ENCODE measurements at regions not wholly inside any gene's neighbourhood (a gene's known extent, or its start where the extent isn't known, plus 50 kb on each side); places are given as distances from the start of the nearest gene placed in this dataset.
"Not testable (repeated sequence)": the region's sequence is repeated elsewhere in the genome, so short reads cannot be mapped to it uniquely, and the experiment has no call there.

DNA sequence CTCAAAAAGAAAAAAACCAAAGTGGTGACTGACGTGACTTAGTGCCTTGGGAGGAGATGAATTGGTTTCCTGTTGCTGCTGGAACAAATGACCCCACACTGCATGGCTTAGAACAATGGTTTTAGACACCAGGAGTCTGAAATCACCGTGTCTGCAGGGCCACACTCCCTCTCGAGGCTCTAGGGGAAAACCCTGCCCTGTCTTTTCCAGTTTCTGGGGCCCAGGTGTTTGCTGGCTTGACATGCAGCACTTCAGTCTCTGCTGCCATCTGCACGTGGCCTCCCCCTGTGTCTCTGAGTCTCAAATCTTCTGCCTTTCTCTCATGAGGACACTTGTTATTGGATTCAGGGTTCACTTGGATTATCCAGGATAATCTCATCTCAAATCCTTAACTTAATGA lies 323.8 kb upstream of the TNRC6C start:
- DNase-seq: peak in 1 of 5 donors; percentile 53

DNA sequence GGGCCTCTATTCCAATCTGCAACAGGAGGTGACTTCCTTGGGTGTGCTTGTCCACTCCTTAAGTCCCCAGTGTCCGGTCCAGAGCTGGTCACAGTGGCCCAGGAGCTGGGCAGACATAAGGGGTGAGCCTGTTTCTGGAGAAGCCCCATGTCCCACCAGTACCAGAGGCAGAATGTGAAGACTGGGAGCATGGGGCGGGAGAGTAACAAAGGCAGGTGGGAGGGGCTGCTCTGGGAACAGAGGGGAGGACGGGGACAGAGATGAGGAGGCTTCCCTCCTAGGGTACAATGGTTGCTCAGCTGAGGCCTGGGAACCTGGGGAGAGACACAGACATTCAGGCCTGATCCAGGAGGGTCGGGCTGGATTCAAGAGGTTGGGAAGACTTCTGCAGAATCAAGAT lies 323.3 kb upstream of the TNRC6C start:
- no peak for DNase-seq

DNA sequence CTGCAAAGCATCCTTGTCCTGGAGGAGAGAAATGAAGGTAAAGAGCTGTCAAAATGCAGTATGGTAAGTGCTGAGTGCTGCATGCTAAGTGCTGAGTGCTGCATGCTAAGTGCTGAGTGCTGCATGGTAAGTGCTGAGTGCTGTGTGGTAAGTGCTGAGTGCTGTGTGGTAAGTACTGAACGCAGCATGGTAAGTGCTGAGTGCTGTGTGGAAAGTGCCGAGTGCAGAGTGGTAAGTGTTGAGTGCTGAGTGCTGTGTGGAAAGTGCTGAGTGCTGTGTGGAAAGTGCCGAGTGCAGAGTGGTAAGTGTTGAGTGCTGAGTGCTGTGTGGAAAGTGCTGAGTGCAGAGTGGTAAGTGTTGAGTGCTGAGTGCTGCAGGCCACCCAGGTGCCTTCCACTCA lies 322.7 kb upstream of the TNRC6C start:
- not testable (repeated sequence) for DNase-seq

DNA sequence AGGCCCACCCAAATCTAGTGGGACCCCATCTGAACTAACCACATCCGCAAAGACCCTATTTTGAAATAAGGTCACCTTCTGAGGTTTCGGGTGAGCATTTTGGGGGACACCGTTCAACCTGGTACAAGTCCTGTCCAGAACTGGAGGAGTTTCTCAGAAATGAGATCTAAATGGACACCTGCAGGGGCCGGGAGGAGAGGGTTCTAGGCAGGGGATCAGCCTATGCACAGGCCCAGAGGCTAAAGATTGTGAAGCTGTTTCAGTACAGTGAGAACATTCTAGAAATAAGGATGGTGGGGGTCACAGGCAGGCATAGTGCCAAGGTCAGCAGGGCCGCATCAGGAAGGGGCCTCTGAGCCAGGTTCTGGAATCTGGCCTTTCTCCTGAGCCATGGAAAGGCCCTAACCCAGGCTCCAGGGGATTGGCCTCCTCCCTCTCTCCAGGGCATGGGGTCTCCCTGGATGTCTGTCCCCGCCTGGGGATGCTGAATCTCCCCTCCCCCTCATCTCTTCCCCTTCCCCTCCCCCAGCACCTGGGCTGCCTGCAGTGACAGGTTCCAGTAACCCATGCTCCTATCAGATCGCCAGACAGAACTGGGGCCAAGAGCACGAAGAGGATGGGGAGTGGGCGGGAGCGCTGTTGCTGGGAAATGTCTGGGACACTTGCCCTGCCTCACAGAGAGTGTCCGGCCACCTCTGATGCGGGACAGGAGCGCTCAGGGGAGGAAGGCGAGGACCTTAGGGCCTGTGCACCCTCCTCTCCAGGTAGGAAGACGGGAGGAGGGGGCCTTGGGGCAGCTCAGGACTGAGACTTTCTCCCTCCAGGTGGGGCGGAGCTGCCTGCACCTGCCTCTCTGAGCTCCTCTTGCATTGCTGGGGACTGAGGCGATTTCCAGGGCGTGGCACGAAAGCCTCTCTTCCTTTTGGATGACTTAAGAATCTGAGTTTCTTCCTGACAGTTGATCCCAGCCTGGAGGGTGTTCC lies 321.4 kb upstream of the TNRC6C start:
- DNase-seq: no peak

DNA sequence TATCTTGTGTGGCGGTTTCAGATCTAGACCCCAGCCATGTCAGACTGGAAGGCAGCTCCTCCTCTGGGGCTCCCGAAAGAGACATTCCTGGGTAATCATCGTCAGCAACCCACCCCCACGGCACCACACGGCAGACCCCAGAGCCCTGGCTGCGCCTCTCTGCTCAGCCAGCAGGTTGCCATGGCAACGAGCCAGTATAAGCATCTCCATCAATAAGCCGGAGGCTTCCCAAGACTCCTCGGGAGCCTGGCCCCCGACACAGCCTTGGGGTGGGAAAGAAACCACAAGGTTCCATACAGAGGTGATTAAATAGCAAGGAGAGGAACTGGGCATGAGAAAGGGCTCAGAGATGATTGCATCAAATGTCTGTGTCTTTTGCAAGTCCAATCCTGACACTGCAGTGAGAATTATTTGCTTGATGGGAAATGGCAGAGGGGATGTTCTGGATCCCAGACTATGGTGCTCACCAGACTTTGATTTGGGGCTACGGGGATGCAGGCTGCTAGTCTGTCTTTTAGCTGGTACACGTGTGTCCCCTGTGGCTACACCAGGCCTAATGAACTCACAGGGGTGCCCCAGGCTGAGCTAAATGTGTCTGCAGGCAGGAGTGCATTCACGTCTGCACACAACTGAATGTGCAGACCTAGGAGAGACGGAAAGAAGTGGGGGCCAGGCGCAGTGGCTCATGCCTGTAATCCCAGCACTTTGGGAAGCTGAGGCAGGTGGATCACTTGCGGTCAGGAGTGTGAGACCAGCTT lies 320.5 kb upstream of the TNRC6C start:
- DNase-seq: no peak

DNA sequence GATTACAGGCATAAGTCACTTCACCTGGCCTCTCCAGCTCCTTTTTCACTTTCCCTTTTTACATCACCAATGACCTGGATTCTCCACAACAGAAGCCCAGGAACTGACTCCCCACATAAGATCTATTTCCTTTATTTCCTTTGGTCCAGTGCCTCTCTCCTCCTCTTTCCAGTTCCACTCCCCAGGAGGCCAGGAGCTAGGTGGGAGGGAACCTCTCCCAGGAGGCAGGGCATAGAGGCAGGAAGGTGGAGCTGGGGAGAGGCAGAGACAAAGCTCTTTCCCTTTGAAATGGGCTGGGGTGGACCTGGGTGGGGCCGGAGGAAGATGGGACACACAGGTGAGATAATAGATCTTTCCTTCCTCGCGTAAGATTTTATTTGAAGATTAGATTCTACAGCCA lies 318.3 kb upstream of the TNRC6C start:
- DNase-seq: no peak

DNA sequence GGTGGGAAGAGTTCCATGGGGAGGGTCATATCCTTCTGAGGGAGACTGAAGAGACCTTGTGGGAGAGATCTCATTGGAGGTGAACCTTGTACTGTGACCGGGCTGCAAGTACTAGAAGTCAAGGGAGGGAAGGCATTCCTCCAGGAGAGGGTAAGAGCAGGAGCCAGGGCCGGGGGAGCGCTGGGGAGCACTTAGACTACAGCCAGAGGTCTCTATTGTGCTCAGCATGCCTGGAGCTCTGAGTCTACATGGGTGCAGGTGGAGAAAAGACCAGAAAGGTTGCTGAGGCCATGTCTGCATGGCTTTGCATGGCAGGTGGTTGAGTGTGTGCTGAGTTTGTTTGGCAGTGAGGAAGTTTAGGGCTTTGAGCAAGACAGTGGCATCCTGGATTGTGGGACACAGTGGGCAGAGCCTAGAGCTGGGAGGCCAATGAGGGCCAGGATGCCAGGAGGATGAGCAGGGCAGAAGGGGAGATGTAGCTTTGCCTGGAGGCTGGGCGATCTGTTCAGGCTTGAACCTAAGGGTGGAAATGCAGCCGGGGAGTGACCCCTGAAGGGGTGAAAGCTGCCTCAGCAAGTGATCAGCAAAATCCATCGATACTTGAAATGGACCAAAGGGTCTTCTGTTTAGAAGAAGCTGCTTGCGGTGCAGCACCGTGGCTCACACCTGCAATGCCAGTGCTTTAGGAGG lies 317.4 kb upstream of the TNRC6C start:
- DNase-seq: no peak

DNA sequence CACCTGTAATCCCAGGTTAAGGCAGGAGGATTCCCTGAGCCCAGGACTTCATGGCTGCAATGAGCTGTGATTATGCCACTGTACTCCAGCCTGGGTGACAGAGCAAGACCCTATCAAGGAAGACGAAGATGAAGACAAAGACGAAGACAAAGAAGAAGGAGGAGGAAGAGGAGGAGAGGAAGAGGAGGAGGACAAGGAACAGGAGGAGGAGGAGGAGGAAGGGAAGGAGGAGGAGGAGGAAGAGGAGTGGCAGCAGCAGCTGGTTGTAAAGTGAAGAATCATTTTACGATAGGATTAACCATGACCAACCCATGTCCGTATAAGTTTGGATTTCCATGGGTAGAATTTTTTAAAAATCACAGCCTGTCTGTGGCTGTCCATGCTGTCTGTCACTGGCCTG lies 316.8 kb upstream of the TNRC6C start:
- DNase-seq: no peak

DNA sequence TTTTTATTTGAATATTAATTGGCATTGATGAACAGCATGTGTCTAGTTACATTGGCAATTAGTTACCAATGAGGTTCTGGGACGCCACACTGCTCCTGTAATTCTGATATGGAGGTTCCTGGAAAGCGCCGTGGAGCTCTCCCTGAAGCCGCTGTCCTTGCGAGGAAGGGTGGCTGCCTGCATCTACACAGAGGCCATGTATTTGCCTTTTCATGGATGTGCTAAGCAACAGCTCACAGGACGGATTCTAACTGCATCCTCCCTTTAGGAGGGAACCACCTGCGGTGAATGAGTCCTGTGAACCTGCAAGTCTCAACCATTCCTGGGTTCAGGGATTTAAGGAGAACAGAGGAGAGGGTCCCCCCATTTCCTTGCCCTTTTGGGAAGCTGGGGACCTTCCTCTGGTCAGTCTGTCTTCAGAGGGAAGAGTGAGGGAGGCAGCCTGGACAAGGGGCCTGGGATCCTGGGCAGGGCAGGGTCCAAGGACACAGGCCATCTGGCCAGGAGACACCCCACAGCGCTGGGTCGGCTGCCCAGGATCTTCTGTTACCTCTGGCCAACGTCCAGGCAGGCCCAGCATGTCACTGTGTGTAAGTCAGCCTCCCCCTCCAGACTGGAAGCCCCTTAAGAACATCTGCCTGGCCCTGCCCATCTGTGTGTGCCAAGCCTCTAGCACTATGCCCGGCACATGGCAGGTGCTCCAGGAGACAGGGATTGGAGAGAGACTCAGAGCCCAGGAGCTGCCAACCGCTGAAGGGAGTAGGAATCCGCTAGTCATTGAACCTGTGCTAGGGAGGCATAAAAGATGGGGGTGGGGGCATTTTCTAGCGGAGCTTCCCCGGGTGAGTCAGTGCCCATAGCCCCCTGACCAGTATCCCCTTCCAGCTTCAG lies 314.1 kb upstream of the TNRC6C start:
- DNase-seq: no peak

DNA sequence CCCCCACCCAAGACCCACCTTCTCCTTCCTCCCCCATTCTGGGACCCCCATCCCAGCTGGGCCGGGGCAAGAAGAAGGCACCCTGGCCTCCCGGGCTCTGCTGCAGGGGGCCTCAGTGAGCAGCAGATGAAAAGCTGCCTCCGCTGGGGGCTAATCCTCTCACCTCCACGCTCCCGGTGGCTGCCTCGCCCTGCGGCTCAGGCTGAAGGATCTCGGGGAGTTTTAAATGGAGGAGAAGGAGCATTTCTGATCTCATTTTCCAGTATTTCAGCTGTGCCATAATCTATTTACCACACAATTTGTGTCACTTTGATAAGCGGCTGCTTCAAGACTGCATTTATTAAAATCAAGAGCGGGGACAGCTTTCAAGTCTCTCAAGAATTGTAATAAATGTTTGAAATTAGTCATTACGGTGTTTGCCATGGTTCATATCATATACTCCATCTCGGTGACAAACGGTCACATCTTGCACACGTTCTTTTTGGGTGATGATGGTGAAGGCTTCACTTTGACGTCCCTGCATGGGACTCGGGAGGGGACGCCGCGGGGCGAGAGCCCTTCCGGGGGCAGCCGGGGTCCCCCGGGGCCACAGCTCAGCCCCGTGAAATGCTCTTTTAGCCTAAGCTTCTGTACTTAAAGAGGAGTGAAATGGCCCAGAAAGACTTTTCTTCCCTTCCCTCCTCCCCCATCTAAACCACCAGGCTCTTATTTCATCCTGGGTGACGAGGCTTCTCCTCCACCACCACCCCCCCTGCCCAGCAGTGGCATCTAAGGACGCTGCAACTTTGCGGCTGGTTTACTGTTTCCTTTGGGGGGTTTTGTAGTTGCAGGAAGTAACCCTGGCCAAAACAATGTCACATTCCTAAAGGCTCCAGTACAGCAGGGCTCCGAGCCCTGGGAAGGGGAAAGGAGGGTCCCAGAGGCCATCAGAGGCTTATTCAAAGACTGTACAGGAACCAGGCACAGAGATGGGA lies 313.1 kb upstream of the TNRC6C start:
- peak in 4 of 5 donors; percentile 25 to 84 (median 27) for DNase-seq

DNA sequence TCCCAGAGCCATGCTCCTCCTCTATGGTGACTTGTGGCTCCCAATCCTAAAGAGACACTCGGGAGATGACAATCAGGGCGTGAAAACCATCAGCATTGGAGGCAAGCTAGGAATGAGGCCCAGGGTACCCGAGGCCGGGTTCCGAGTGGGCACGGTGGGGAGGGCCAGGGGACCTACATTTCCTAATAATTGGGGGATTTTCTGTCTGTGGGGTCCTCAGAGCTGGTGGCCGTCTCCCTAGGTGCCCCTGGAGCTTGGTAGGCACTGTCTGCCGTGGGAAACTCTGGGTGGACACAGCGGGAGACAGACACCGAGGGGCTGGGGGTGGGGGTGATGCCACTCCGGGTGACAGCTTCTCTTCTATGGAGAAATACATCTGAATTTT lies 312.5 kb upstream of the TNRC6C start:
- no peak for DNase-seq

DNA sequence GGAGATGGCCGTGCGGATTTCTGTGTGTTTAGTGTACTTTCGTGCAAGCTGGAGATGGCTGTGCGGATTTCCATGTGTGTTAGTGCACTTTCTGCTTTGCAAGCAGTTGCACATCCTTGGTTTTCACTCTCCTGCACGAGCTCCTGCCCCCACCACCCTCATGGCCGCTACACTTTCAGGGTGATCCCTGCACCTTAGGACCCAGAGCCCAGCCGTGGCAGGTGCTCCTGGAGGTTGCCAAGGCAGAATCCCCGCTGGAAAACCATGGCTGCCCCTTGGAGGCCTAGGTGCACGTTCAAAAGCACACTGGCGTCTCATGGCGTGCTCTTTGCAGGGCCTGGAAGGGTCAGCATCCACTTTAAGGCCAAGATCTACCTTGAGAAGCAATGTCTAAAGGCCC lies 311.0 kb upstream of the TNRC6C start:
- DNase-seq: no peak

DNA sequence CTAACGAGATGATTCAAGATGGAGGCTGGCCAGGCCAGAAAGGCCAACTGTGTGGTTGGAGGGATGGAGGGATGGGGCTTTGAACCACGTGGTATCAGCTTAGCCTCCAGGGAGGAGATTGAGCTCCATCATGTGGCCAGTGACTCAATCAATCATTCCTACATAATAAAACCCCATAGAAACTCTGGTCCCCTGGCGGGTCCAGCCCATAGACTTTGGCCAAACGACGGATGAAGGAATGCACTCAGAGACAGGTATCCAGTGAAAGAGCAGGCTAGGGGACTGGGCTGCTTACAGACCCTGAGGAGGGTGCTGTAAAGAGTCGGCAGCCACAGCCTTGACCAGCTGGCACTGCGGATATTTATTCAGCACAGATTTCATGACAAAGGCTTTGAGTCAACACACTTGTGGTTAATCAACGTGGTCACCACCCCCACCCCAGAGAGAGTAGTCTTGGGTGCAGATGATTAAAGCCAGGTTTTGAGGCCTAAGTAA lies 308.7 kb upstream of the TNRC6C start:
- peak in 1 of 5 donors; percentile 30 for DNase-seq

DNA sequence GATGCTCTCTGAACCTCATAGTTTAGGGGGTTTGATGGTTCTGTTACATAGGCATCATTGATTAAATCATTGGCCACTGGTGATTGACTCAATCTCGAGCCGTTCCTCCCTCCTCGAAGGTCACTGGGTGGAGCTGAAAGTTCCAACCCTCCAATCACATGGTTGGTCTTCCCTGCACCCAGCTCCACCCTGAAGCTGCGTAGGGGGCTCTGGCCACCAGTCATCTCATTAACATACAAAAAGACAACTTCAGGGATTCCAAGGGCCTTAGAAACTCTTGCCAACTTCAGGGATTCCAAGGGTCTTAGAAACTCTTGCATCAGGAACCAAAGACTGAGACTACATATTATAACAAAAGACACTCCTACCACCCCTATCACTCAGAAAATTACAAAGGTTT lies 306.5 kb upstream of the TNRC6C start:
- DNase-seq: no peak

DNA sequence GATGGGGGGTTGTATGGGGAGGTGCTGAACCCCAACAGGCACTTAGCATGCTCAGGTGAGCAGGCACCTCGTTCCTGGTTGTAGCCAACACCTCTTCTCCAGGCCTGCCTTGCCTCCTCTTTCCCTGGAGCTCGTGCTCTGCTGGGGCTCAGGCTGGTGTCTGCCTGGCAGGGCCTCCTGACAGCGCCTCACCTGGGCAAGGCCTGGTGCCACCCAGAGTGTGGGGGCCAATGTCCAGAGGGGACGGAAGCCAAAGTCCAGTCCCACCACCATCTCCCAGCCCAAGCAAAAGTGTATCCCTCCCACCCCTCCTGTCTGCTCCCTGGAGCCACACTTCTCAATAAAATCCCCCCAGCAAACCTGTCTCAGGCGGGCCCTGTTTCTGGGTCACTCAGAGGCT lies 304.2 kb upstream of the TNRC6C start:
- DNase-seq: no peak

DNA sequence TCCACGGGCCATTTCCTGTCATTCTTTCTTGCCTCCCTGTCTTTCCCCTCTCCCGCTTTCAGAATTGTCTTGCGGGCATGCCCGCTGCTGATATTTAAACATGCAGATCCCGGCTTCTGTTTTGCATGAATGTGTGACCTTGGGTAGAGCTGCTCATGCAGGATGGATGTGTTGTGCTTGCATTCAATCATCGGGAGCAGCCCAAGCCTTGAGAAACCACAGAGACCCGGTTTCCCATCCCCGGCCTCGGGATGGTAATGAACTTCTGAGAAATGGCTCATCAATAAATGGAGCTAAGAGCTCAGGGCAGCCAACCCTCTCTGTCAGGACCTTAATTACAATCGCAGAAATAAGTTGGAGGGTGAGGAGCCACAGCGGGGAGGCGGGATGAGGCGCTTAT lies 303.7 kb upstream of the TNRC6C start:
- no peak for DNase-seq

DNA sequence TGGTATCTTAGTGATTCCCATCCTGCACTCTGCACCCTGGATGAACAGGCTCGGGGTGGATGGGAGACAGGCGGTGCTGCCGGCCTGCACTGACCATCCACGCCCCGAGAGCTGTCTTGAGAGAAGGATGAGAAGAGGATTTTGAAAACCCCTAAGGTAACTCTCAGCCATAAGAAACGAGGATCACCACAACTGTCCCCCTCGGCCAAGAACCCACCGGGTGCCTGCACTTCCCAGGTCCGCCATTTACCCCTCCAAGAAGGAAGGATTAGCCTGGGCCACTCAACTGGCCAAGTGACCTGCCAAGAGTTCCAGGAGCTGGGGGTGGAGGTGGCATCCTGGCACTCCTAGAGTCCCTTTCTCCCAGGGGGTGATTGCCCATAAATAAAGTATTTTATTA lies 302.4 kb upstream of the TNRC6C start:
- no peak for DNase-seq

DNA sequence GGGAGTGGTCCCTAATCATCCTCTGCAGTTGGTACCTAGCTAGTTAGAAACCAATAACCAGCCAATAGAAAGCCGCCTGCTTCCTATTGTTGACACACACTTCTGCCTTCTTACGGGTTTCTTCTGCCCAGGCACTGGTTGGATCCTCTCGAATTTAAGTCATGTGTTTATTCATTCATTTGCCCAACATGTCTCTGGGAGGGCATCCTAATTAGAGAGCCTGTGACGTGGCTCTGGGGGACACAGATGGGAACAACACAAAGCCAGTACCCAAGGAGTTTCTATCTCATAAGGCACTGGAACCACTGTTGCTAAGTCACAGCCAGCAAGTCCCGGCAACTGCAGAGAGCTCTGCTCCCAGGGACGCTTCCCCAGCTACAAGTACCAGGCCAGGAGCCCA lies 300.7 kb upstream of the TNRC6C start:
- DNase-seq: no peak

DNA sequence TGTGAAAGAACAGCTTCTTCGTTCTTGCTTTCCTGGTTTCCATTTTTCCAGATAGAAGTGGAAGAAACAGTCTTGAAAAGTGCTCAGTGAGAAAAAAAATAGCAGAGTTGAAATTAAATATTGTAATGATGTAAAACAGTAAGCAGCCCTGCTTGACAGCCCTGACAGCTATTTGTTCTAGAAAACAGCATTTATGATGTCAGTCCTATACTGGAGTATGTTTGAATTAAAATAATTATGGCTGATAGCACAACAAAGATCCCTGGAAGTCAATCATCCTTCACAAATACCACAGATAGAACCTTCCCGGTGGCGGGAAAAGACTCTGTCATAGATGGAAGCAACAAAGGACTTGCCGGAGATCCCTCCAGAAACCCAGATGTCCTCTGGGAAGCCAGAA lies 298.0 kb upstream of the TNRC6C start:
- no peak for DNase-seq

DNA sequence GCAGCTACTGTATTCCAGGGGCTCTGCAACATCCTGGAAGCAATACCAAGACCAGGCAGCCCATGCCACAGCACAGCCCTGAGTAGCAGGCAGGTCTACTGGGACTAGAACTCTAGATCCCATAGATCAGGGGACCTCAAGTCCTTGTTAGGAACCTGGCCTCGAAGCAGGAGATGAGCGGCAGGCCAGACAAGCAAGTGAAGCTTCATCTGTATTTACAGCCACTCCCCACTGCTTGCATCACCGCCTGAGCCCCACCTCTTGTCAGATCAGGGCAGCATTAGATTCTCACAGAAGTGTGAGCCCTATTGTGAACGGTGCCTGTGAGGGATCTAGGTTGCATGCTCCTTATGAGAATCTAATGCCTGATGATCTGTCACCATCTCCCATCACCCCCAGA lies 295.7 kb upstream of the TNRC6C start:
- no peak for DNase-seq
